ENCODE measurements at regions not wholly inside any gene's neighbourhood (a gene's known extent, or its start where the extent isn't known, plus 50 kb on each side); places are given as distances from the start of the nearest gene placed in this dataset.
A peak's percentile ranks its signal among the peaks of the same experiment; 100 is the strongest.

GRCh38 chr4:42344309-42344708 is 53.0 kb upstream of the SHISA3 start:
- WGBS (ENCODE audit: low lambda C conversion rate, missing lambda C conversion rate): 74% methylated on average over 8 of the region's 8 CpGs
- DNase-seq (ENCODE audit: low spot score): no peak
- H3K4me2 ChIP-seq: no peak overlapping the region
- no peak overlapping the region for H2AFZ ChIP-seq
- H3K27ac ChIP-seq: no peak overlapping the region
- H3K9me3 ChIP-seq (ENCODE audit: low read depth): no peaks in the 10 kb centered on the region
- no peaks in the 10 kb centered on the region for H4K20me1 ChIP-seq (ENCODE audit: insufficient read depth, poor library complexity, severe bottlenecking)
- no peaks in the 10 kb centered on the region for H3K36me3 ChIP-seq (replicated peaks; ENCODE audit: insufficient read depth, low read depth)
- no peaks in the 10 kb centered on the region for H3K9me2 ChIP-seq (replicated peaks; ENCODE audit: insufficient read depth)
- no peak overlapping the region for H3K4me3 ChIP-seq
- H3K27me3 ChIP-seq: no peaks in the 10 kb centered on the region
- H3K4me1 ChIP-seq (ENCODE audit: insufficient read depth): no peaks in the 10 kb centered on the region
- no peaks in the 10 kb centered on the region for H3K79me2 ChIP-seq
- TF ChIP-seq CTCF (IDR thresholded peaks at IDR 0.05; ENCODE audit: poor library complexity) (no peak), EZH2phosphoT487 (IDR thresholded peaks at IDR 0.05; ENCODE audit: low read depth, severe bottlenecking, unreplicated experiment) (no peak), EZH2 (IDR thresholded peaks at IDR 0.05; ENCODE audit: borderline replicate concordance) (no peak)

DNA sequence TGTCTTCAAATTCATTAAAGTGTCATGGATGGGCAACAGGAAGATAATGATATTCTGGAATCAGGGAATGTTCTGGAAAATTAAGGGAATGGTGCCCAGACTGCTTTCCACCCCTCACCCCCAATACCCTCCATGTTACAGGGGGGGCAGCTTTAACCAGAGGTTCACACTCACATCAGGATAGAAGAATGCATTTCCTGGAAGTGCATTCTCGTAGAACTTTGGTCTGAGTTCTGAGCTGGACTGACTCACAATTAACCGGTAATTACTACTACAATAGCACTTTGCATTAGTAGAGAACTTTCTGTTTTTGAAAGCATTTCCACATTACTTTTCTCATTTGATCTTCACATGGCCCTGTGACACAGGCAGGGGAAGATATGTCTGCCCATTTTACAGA is 52.5 kb upstream of the SHISA3 start:
- Histone ChIP-seq H3K79me2 (no peaks in the 10 kb centered on the region), H4K20me1 (ENCODE audit: insufficient read depth, poor library complexity, severe bottlenecking) (no peaks in the 10 kb centered on the region), H3K9me2 (replicated peaks; ENCODE audit: insufficient read depth) (no peaks in the 10 kb centered on the region), H2AFZ (no peak overlapping the region), H3K27me3 (no peaks in the 10 kb centered on the region), H3K36me3 (replicated peaks; ENCODE audit: insufficient read depth, low read depth) (no peaks in the 10 kb centered on the region), H3K9me3 (ENCODE audit: low read depth) (no peaks in the 10 kb centered on the region), H3K4me3 (no peak overlapping the region), H3K27ac (no peak overlapping the region), H3K4me1 (ENCODE audit: insufficient read depth) (no peaks in the 10 kb centered on the region), H3K4me2 (no peak overlapping the region)
- WGBS (ENCODE audit: low lambda C conversion rate, missing lambda C conversion rate): 89% methylated on average over 2 of the region's 2 CpGs
- no peak for DNase-seq (ENCODE audit: low spot score)
- TF ChIP-seq CTCF (IDR thresholded peaks at IDR 0.05; ENCODE audit: poor library complexity) (no peak), EZH2phosphoT487 (IDR thresholded peaks at IDR 0.05; ENCODE audit: low read depth, severe bottlenecking, unreplicated experiment) (no peak), EZH2 (IDR thresholded peaks at IDR 0.05; ENCODE audit: borderline replicate concordance) (no peak)

- Histone ChIP-seq H3K9me2 (replicated peaks; ENCODE audit: insufficient read depth) (no peaks in the 10 kb centered on the region), H3K36me3 (replicated peaks; ENCODE audit: insufficient read depth, low read depth) (no peaks in the 10 kb centered on the region), H2AFZ (no peak overlapping the region), H3K4me2 (no peak overlapping the region), H3K27ac (no peak overlapping the region), H3K4me3 (no peak overlapping the region), H3K4me1 (ENCODE audit: insufficient read depth) (no peaks in the 10 kb centered on the region), H3K79me2 (no peaks in the 10 kb centered on the region), H3K9me3 (ENCODE audit: low read depth) (no peaks in the 10 kb centered on the region), H3K27me3 (no peaks in the 10 kb centered on the region), H4K20me1 (ENCODE audit: insufficient read depth, poor library complexity, severe bottlenecking) (no peaks in the 10 kb centered on the region)
- WGBS (ENCODE audit: low lambda C conversion rate, missing lambda C conversion rate): 89% methylated on average over 28 of the region's 29 CpGs
- peak; percentile 10 for DNase-seq (ENCODE audit: low spot score)
- no peak for TF ChIP-seq EZH2 (IDR thresholded peaks at IDR 0.05; ENCODE audit: borderline replicate concordance)
- no peak for TF ChIP-seq CTCF (IDR thresholded peaks at IDR 0.05; ENCODE audit: poor library complexity)
- TF ChIP-seq EZH2phosphoT487 (IDR thresholded peaks at IDR 0.05; ENCODE audit: low read depth, severe bottlenecking, unreplicated experiment): no peak
Observed at GRCh38 chr4:42345962-42346544, 51.2 kb upstream of the SHISA3 start.

DNA sequence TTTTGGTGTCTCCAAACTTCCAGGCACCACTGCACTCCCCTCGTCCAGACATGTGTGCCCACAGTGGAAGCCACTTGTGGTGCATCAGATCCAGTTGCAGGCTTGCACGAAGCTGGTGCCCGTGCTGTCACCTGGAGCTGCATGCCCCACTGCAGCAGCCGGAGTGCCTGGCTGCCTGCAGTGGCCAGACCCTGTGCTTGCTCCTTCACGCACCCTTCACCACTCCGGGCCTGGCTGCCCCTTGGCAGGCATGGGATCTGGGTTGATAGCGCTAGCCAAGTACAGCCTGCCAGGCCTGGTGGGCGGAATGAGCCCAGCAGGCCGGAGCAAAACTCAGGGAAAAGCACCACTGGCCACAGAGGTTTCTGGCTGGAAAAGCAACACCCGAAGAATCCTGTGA is 50.2 kb upstream of the SHISA3 start:
- no peak for DNase-seq (ENCODE audit: low spot score)
- no peaks in the 10 kb centered on the region for H3K27me3 ChIP-seq
- H3K36me3 ChIP-seq (replicated peaks; ENCODE audit: insufficient read depth, low read depth): no peaks in the 10 kb centered on the region

More for the DNA sequence above, 50.2 kb upstream of the SHISA3 start:
- H3K79me2 ChIP-seq: no peaks in the 10 kb centered on the region
- H3K4me3 ChIP-seq: no peak overlapping the region
- H3K4me2 ChIP-seq: no peak overlapping the region
- H3K27ac ChIP-seq: no peak overlapping the region
- WGBS (ENCODE audit: low lambda C conversion rate, missing lambda C conversion rate): 96% methylated on average over 10 of the region's 10 CpGs
- H2AFZ ChIP-seq: no peak overlapping the region
- no peaks in the 10 kb centered on the region for H3K4me1 ChIP-seq (ENCODE audit: insufficient read depth)
- TF ChIP-seq CTCF (IDR thresholded peaks at IDR 0.05; ENCODE audit: poor library complexity) (no peak), EZH2 (IDR thresholded peaks at IDR 0.05; ENCODE audit: borderline replicate concordance) (no peak), EZH2phosphoT487 (IDR thresholded peaks at IDR 0.05; ENCODE audit: low read depth, severe bottlenecking, unreplicated experiment) (no peak)
- no peaks in the 10 kb centered on the region for H4K20me1 ChIP-seq (ENCODE audit: insufficient read depth, poor library complexity, severe bottlenecking)
- no peaks in the 10 kb centered on the region for H3K9me3 ChIP-seq (ENCODE audit: low read depth)
- H3K9me2 ChIP-seq (replicated peaks; ENCODE audit: insufficient read depth): no peaks in the 10 kb centered on the region
